ENCODE measurements at regions not wholly inside any gene's neighbourhood (a gene's known extent, or its start where the extent isn't known, plus 50 kb on each side); places are given as distances from the start of the nearest gene placed in this dataset.
"Not testable (repeated sequence)": the region's sequence is repeated elsewhere in the genome, so short reads cannot be mapped to it uniquely, and the experiment has no call there.

DNA sequence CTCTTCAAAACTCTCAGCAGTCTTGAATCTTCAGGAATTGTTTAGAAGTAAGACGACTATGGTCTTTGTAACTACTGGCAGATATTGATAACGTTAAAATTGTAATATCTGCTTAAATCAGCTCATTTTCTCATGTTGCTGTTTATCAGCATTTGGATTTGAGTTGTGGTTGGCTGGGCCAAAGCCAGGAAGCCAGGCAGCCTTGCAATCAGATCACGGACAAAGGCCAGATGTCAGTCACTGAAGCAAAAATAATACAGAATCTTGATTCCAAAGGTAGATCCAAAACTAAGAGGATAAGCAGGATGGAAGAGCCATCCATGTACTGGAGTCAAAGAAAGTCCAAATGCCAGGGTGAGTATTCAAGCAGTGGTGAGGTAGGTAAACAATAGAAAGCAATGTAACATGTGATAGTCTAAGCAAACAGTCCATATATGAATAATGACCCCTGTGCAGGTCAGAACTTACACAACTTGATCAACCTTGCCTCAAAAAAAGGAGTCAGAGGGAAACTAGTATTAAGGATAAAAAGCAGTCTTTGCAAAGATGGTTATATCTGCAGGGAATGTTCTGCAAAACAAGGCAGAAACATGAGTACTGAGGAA lies 95.8 kb upstream of the RAP1B start:
- no peak for DNase-seq

GRCh38 chr12:68515793-68516192 lies 94.9 kb upstream of the RAP1B start:
- no peak for DNase-seq

GRCh38 chr12:68521321-68521839 lies 89.3 kb upstream of the RAP1B start:
- no peak for DNase-seq

DNA sequence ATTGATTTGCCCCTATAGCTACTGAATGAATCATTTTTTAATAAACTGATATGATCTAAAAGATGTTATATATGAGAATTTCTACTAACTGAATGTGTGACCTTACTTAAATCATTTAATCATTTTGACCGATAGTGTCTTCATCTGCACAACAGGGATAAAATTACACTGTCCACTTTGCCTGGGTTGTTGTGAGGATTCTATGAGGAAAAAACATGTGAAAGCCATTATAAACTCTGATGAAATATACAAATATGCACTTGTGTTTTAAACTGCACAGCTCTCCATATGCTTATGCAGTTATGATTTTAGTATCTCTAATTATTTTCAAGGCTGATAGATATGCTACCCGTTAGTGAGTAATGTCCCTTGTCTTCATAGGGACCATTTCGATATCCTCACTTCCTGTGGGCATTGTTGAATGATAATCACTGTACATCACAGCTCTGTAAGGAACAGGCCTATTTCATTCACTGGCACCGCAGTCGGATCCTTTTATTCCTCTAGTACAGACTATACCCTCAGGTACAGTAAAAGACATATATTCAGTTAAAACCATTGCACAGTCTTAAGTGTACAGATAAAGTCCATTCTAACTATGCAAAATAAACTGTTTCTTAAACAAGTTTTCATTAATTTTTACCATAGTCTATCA lies 88.7 kb upstream of the RAP1B start:
- DNase-seq: no peak

- DNase-seq: no peak
Observed at GRCh38 chr12:68529466-68529865, 81.2 kb upstream of the RAP1B start.

- no peak for DNase-seq
Observed at GRCh38 chr12:68529869-68530268, 80.8 kb upstream of the RAP1B start.

DNA sequence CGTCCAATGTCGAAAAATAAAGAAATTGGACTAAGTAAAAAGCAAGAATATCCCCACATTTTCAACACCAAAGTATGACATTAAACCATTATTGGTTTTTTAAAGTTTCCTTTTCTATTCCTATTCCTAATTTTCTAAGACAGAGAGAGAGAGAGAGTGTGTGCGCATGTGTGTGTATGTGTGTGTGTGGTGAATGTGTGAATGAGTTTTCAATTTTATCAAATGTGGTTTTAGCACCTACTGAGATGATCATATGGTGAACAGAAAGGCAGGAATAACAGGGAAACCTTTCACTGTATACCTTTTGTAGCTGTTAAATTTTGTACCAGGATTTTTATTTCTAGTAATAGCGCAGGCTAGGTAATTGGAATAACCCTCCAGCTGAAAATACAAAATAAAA lies 80.4 kb upstream of the RAP1B start:
- DNase-seq: no peak

GRCh38 chr12:68530965-68531364 lies 79.7 kb upstream of the RAP1B start:
- DNase-seq: no peak

DNA sequence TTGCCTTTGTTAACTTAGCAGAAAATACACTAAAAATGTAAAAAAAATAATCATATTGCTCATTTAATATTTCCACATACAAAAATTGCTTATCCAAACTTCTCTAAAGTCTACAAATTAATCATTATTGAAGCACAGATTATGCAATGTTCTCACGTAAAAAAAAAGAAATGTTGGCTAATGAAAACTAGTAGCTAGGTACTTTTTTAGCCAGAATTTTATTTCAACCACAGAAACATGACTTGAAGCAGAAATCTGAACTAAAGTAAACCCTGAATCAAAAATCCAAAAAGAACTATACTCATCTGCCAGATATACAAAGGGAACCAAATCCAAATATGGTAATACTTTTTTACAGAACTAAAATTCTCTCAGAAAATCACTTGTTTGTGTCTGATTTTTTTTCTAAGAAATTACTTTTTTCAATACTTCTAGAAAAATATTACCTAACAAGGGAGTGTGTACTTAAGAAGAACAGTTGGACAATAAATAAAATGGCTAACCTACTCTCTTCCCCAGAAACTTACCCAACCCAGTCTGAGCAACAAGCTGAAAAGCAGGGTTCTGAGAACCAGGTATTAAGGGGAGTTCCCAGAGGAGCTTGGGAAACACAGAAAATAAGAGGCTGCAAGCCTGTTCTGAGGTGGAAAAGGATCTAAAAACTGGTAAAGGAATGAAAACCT lies 78.4 kb upstream of the RAP1B start:
- no peak for DNase-seq

DNA sequence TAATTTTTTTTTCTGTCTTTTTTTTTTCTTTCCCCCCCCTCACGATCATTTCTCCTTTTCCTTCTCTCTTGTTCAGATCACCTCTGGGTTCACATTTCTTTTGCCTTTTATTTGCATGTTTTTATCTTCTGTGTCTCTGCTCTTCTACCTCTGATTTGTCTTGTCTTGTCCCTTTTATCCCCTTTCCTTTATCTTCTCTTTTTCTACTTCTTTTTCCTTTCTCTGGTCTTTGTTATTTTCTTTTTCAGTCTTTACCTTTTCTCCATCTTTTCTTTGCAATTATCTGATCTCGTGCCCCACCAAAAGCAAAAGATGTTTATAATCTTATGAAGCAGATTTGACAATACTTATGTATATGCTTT lies 77.8 kb upstream of the RAP1B start:
- no peak for DNase-seq

DNA sequence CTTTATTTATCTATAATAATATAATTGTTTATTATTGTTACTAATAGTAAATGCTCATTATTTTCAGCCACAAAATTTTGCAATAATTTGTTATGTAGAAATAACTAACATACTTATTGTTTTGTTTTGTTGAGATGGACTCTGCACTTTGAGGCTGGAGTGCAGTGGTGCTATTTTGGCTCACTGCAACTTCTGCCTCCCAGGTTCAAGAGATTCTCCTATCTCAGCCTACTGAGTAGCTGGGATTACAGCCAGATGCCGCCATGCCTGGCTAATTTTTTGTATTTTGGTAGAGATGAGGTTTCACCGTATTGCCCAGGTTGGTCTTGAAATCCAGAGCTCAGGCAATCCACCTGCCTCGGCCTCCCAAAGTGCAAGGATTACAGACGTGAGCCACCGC lies 76.6 kb upstream of the RAP1B start:
- DNase-seq: no peak

GRCh38 chr12:68536885-68537485 lies 73.7 kb upstream of the RAP1B start:
- no peak for DNase-seq

- no peak for DNase-seq
Observed at GRCh38 chr12:68537571-68537970, 73.1 kb upstream of the RAP1B start.

DNA sequence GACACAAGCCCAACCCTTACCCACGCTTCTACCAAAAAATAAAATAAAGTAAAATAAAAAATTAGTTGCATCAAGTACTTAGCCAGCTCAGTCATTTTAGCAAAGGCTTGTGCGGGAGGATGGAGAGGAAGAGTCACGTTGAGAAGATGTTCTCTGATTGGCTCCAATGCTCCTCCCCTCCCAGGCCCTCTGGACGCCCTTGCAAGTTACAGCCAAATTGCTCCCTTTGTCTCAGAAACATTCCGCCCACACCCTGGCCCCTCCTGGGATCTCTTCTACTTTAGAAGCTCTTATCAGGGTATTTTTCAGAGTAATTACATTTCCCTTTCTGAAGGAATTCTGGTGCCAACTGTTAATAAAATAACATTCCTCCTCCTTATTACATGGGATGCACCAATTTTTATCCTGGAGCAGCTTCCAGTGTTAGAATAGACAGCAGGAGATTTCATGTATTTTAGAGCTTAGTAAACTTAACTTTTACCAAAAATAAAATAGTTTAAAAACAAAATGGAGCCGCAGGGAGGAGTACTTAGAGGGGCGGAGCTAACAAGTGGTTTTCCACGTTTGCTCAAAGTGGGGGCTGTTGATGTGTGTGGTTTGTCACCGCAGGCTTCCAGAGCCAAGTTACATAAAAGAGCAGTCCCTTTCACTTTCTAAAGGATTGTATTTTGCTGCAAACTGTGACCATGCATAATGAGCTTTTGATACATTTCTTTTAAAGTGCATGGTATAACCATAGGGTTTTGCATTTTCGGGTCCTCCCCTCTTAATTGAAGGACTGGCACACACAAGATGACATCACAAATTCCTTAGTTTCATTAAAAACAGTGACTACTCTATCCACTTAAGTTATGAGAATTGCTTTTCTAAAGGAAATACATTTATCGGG lies 71.7 kb upstream of the RAP1B start:
- DNase-seq: no peak

DNA sequence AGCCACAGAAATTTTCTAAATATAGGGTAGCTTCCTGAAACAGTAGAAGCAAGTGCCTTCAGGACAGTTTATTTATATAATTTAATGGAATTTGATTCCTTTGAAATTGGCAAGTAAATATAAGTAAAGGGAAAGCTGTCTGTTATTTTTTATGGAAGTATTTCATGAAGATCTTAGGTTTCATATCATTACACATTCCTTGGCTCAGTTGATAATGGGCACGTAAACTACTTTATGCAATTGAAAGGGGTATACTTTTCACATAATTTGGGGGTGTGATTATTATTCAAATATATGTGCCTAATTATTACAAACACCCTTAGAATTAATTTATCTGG lies 71.1 kb upstream of the RAP1B start:
- no peak for DNase-seq

- not testable (repeated sequence) for DNase-seq
Observed at GRCh38 chr12:68540768-68541167, 69.9 kb upstream of the RAP1B start.

DNA sequence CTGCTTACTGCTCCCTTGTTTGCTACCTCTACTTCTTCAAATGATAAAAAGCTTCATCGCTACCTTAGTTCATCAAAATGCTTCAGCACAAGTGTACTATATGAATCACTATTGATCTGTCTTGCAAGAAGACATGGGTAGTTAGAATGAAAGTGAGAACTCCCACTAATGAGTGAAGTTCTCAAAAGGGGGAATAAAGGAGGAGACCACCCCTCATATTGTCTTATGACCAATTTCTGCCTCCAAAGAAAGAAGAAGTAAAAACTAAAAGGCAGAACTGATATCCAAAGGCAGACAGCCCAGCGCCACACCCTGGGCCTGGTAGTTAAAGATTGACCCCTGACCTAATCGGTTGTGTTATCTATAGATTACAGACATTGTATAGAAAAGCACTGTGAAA lies 63.4 kb upstream of the RAP1B start:
- DNase-seq: not testable (repeated sequence)

DNA sequence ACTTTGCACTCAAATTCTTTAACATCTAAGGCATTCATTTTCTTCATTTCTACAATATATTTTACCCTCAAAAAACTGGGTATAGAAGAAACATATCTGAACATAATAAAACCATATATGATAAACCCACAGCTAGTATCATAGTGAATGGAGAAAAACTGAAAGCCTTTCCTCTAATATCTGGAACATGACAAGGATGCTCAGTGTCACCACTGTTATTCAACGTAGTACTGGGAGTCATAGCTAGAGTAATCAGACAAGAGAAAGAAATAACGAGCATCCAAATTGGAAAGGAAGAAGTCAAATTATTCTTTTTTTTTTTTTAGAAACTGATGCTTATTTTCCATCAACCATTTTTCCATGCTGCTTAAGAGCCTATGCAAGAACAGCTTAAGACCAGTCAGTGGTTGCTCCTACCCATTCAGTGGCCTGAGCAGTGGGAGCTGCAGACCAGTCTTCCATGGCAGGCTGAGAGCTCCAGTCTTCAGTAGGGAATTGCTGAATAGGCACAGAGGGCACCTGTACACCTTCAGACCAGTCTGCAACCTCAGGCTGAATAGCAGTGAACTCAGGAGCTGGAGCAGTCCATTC lies 58.0 kb upstream of the RAP1B start:
- not testable (repeated sequence) for DNase-seq

DNA sequence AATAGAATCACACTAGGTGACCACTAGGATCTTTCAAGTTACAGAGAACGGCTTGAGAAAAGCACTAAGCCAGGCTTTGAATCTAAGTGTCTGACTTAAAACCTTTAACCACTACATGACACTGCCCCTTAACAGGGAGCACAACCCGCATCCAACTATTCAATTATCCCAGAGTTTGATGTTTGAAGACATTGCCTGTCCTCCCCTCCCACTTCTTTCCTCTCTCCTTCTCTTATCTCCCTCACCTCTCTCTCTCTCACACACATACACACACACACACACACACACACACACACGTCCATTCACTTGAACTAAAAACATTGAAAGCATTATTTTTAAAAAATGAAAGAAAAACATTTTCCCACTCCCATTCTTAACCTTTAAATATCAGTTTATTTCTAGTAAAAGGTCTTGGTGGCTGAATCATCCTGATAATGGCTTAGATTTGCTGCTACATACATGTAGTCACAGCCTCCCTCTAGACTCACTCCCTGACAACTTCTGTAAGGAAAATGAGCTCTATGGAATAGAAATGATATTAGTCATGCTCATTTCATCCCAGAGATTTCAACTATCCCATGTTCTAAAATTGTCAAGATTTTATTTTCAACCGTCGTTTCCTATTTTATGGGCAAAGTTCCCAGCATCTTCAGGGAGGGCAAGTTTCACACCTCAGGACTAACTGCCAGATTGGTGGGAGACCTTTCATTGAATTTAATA lies 53.5 kb upstream of the RAP1B start:
- no peak for DNase-seq

DNA sequence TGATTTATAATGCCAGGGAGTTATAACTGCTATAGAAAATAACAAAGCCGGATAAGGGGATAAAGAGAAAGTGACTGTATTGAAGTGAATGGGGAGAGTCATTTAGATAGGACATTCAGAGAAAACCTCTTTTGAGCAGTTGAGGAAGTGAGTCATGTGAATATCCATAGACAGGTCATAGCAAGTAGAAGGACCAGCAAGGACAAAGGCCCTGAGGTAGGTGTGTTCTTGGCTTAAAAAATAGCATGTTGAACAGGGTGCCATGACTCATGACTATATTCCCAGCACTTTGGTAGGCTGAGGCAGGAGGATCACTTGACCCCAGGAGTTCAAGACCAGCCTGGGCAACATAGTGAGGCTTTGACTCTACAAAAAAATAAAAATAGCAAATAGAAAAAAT lies 51.5 kb upstream of the RAP1B start:
- DNase-seq: no peak

GRCh38 chr12:68559984-68560850 lies 50.5 kb upstream of the RAP1B start:
- DNase-seq: peak; percentile 57

Data from islet precursor cell (in vitro differentiated cells).